ENCODE measurements at regions not wholly inside any gene's neighbourhood (a gene's known extent, or its start where the extent isn't known, plus 50 kb on each side); places are given as distances from the start of the nearest gene placed in this dataset.

DNA sequence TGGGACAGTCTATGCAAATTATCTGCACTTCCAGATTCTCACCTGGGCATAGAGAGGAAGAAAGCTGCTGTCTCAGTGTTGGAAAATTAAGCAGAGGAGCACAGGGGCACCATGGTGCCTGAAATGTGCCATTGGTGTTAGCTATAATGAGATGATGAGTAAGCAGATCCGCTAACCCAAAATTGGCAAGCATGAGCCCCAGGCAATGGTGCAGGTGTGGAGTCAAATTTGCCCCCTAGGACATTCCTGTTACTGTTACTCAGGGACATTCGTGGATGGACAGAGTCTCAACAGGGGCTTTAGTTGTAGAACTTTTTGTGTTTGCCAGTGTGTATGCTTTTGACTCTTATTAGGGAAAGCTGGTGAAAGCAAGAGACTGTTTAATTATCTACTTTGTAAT, 385.2 kb upstream of the KLF6 start:
- TF ChIP-seq, protein P1, sequence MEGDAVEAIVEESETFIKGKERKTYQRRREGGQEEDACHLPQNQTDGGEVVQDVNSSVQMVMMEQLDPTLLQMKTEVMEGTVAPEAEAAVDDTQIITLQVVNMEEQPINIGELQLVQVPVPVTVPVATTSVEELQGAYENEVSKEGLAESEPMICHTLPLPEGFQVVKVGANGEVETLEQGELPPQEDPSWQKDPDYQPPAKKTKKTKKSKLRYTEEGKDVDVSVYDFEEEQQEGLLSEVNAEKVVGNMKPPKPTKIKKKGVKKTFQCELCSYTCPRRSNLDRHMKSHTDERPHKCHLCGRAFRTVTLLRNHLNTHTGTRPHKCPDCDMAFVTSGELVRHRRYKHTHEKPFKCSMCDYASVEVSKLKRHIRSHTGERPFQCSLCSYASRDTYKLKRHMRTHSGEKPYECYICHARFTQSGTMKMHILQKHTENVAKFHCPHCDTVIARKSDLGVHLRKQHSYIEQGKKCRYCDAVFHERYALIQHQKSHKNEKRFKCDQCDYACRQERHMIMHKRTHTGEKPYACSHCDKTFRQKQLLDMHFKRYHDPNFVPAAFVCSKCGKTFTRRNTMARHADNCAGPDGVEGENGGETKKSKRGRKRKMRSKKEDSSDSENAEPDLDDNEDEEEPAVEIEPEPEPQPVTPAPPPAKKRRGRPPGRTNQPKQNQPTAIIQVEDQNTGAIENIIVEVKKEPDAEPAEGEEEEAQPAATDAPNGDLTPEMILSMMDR (IDR thresholded peaks at IDR 0.05; ENCODE audit: insufficient read depth, low read length), result no peak
- TF ChIP-seq GABPA (IDR thresholded peaks at IDR 0.05; ENCODE audit: low read depth) (no peak), POLR2AphosphoS5 (IDR thresholded peaks at IDR 0.05; ENCODE audit: low read depth) (no peak)
- TF ChIP-seq, protein P2, sequence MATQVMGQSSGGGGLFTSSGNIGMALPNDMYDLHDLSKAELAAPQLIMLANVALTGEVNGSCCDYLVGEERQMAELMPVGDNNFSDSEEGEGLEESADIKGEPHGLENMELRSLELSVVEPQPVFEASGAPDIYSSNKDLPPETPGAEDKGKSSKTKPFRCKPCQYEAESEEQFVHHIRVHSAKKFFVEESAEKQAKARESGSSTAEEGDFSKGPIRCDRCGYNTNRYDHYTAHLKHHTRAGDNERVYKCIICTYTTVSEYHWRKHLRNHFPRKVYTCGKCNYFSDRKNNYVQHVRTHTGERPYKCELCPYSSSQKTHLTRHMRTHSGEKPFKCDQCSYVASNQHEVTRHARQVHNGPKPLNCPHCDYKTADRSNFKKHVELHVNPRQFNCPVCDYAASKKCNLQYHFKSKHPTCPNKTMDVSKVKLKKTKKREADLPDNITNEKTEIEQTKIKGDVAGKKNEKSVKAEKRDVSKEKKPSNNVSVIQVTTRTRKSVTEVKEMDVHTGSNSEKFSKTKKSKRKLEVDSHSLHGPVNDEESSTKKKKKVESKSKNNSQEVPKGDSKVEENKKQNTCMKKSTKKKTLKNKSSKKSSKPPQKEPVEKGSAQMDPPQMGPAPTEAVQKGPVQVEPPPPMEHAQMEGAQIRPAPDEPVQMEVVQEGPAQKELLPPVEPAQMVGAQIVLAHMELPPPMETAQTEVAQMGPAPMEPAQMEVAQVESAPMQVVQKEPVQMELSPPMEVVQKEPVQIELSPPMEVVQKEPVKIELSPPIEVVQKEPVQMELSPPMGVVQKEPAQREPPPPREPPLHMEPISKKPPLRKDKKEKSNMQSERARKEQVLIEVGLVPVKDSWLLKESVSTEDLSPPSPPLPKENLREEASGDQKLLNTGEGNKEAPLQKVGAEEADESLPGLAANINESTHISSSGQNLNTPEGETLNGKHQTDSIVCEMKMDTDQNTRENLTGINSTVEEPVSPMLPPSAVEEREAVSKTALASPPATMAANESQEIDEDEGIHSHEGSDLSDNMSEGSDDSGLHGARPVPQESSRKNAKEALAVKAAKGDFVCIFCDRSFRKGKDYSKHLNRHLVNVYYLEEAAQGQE (IDR thresholded peaks at IDR 0.05; ENCODE audit: insufficient replicate concordance, low read depth), result no peak
